Transverse colon (tissue), 4 donors: ENCODE measurements at regions not wholly inside any gene's neighbourhood (a gene's known extent, or its start where the extent isn't known, plus 50 kb on each side); places are given as distances from the start of the nearest gene placed in this dataset.

ENCODE experiments used
- DNase-seq: peaks from one replicate; pipeline ENCODE4 v3.0.0-alpha.2; 2019
- H3K27ac ChIP-seq, 4 donors: fragments of 200-600 bp; sonication (generic); 2 replicates each; pipeline ENCODE4 v1.5.1; 2016 to 2018; ENCODE audit warnings: inconsistent platforms in 4 of 4
- H3K27me3 ChIP-seq: fragments of 200-600 bp; sonication (generic); 2 replicates; pipeline ENCODE4 v1.5.1; 2017; ENCODE audit warnings: inconsistent platforms
- H3K36me3 ChIP-seq, 4 donors: fragments of 200-600 bp; sonication (generic); 2 replicates each; pipeline ENCODE4 v1.5.1; 2017 to 2019; ENCODE audit warnings: inconsistent platforms in 4 of 4
- H3K4me1 ChIP-seq, 4 donors: fragments of 200-600 bp; sonication (generic); 2 replicates each; pipeline ENCODE4 v1.5.1; 2017 to 2020; ENCODE audit warnings: inconsistent platforms in 4 of 4
- H3K4me3 ChIP-seq, 4 donors: fragments of 200-600 bp; sonication (generic); 1 replicate in 1 of 4; 2 replicates in 3 of 4; pipeline versions ENCODE4 v1.5.1 to v1.6.1; 2017 to 2019; ENCODE audit warnings: inconsistent platforms in 4 of 4
- H3K9me3 ChIP-seq, 2 donors: fragments of 200-600 bp; sonication (generic); 2 replicates each; pipeline ENCODE4 v1.5.1; 2017 to 2019; ENCODE audit warnings: inconsistent platforms in 2 of 2
- EP300 ChIP-seq: sonication (generic); formaldehyde crosslinking; IDR thresholded peaks from one replicate; pipeline ENCODE4 v1.6.1; 2017; ENCODE audit warnings: antibody characterized with exemption, low read depth
- POLR2A ChIP-seq: fragments of 450-650 bp; IDR thresholded peaks from one replicate; pipeline ENCODE4 v1.6.1; 2016; ENCODE audit warnings: antibody characterized with exemption, mild to moderate bottlenecking, moderate library complexity
- POLR2AphosphoS5 ChIP-seq, 3 donors: sonication (generic); formaldehyde crosslinking; IDR thresholded peaks; one replicate each; pipeline ENCODE4 v1.6.1; 2016; ENCODE audit warnings: antibody characterized with exemption in 3 of 3
- WGBS, 2 donors: methylation state at CpG; one replicate each; pipeline ENCODE4 v1.1.5; 2018; ENCODE audit warnings: low coverage in 1 of 2; 5-methylcytosine and 5-hydroxymethylcytosine counted together
- in situ Hi-C, 4 donors: fragments of 200-750 bp; cut with MboI; loops; one replicate each; pipeline versions ENCODE4 v1.15.0 to v1.15.1; 2017; ENCODE audit warnings: low sequenced_read_pairs in 3 of 4, low pct_ligation_motif_present in 1 of 4, low pct_unique_long_range_greater_than_20kb in 1 of 4
- intact Hi-C: fragments of 100-400 bp; cut with DNase I; formaldehyde crosslinking; loops from one replicate; pipeline ENCODE4 v1.15.1; 2023; ENCODE audit warnings: low total_unique reads
- TF ChIP-seq, protein P1 (sequence below), 5 experiments: fragments of 200-600 bp in 3 of 5; fragments of 450-650 bp in 2 of 5; sonication (generic) in 3 of 5; IDR thresholded peaks; 1 replicate in 2 of 5; 2 replicates in 3 of 5; pipeline ENCODE4 v1.5.1; 2016 to 2017; ENCODE audit warnings: antibody characterized with exemption in 5 of 5, inconsistent platforms in 3 of 5, mild to moderate bottlenecking in 2 of 5, moderate library complexity in 1 of 5

DNA sequence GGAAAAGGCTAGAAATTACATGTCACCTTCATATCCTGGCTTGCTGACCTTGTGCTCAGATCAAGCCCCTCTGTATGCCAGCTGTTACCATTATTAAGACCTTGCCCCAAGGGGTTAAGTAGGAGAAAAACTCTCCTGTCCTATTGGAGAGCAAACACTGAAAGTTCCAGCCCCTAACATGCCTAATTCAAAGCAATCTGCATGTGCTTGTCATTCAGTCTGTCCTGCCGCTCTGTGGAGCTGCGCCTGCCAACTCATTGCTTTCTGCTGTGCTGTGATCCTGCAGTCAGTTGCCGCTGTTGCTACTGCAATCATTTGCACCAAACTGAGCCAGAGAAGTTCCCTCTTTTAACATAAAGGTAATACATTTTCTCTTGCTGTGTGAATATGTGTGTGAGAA is 113.4 kb downstream of the DISP1 start:
- peak; percentile 30 for DNase-seq
- WGBS, 2 donors, result 16 to 51% methylated on average over 3 of the region's 3 CpGs
- no peaks in the 10 kb centered on the region for H3K9me3 ChIP-seq
- H3K4me3 ChIP-seq, result peak overlapping the region in 2 of 4 donors; percentile 0 to 22
- peaks cover 0 to 14% (median 5%) of the 10 kb centered on the region in 4 donors for H3K4me1 ChIP-seq
- in situ Hi-C loops, result no loop called here
- H3K27me3 ChIP-seq, result no peaks in the 10 kb centered on the region
- TF ChIP-seq POLR2AphosphoS5 (IDR thresholded peaks at IDR 0.05) (peak in 2 of 3 donors; percentile 9 to 26), EP300 (no peak)
- intact Hi-C loops, result no loop called here
- H3K27ac ChIP-seq, result peak overlapping the region in 2 of 4 donors; percentile 54 to 63
- H3K36me3 ChIP-seq, result no peaks in the 10 kb centered on the region

GRCh38 chr1:222930070-222930469 is 115.2 kb downstream of the DISP1 start:
- DNase-seq, result no peak
- peak overlapping the region in 1 of 4 donors; percentile 54 for H3K27ac ChIP-seq
- intact Hi-C loops, result no loop called here
- no peak for TF ChIP-seq POLR2A
- TF ChIP-seq EP300, result no peak
- TF ChIP-seq, protein P1, sequence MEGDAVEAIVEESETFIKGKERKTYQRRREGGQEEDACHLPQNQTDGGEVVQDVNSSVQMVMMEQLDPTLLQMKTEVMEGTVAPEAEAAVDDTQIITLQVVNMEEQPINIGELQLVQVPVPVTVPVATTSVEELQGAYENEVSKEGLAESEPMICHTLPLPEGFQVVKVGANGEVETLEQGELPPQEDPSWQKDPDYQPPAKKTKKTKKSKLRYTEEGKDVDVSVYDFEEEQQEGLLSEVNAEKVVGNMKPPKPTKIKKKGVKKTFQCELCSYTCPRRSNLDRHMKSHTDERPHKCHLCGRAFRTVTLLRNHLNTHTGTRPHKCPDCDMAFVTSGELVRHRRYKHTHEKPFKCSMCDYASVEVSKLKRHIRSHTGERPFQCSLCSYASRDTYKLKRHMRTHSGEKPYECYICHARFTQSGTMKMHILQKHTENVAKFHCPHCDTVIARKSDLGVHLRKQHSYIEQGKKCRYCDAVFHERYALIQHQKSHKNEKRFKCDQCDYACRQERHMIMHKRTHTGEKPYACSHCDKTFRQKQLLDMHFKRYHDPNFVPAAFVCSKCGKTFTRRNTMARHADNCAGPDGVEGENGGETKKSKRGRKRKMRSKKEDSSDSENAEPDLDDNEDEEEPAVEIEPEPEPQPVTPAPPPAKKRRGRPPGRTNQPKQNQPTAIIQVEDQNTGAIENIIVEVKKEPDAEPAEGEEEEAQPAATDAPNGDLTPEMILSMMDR (IDR thresholded peaks at IDR 0.05), result no peak
- no peak for TF ChIP-seq POLR2AphosphoS5 (IDR thresholded peaks at IDR 0.05)
- H3K36me3 ChIP-seq, result no peaks in the 10 kb centered on the region
- H3K27me3 ChIP-seq, result no peaks in the 10 kb centered on the region
- in situ Hi-C loops, result no loop called here
- H3K4me1 ChIP-seq, result peaks cover 0 to 14% (median 3%) of the 10 kb centered on the region in 4 donors
- H3K9me3 ChIP-seq, result no peaks in the 10 kb centered on the region
- H3K4me3 ChIP-seq, result no peak overlapping the region

- TF ChIP-seq, protein P1 (IDR thresholded peaks at IDR 0.05), result no peak
- no peak for TF ChIP-seq POLR2AphosphoS5 (IDR thresholded peaks at IDR 0.05)
- TF ChIP-seq POLR2A, result no peak
- TF ChIP-seq EP300, result no peak
- in situ Hi-C loops, result no loop called here
- Histone ChIP-seq H3K36me3 (no peaks in the 10 kb centered on the region), H3K9me3 (no peaks in the 10 kb centered on the region), H3K27me3 (no peaks in the 10 kb centered on the region), H3K4me3 (no peak overlapping the region), H3K4me1 (peaks cover 0 to 14% (median 3%) of the 10 kb centered on the region in 4 donors), H3K27ac (peak overlapping the region in 2 of 4 donors; percentile 15 to 54)
- 88% methylated on average over 1 of the region's 1 CpG; no CpG with 5 or more reads in 1 of the 2 donors for WGBS, 2 donors
- DNase-seq, result no peak
- intact Hi-C loops, result no loop called here
Measured at GRCh38 chr1:222931023-222931422, 116.2 kb downstream of the DISP1 start.

DNA sequence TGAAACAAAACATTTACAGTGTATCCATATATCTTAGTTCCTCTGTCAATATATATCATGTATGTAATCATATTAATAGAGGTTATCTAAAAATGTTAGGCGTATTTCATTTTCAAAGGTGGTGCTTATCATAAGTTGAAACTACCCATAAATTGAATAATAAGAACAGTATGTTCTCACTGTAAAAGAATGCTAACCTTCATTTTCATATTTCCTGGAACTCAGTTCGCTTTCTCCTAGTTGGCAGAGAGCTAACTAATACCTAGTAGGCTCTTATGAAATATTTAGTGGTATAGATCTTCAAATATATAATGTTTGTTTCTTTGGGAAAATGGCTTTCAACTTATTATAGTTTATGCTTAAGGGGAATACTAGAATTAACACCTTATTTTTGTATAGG is 118.4 kb downstream of the DISP1 start:
- Histone ChIP-seq H3K4me3 (no peak overlapping the region), H3K27me3 (no peaks in the 10 kb centered on the region), H3K9me3 (no peaks in the 10 kb centered on the region), H3K27ac (no peak overlapping the region), H3K4me1 (peaks cover 0 to 5% (median 1%) of the 10 kb centered on the region in 4 donors), H3K36me3 (no peaks in the 10 kb centered on the region)
- TF ChIP-seq, protein P1 (IDR thresholded peaks at IDR 0.05), result no peak
- TF ChIP-seq POLR2AphosphoS5 (IDR thresholded peaks at IDR 0.05) (no peak), EP300 (no peak), POLR2A (no peak)
- in situ Hi-C loops (no loop called here), intact Hi-C loops (no loop called here)
- DNase-seq, result no peak
- 89 to 93% methylated on average over 2 of the region's 2 CpGs for WGBS, 2 donors

GRCh38 chr1:222935239-222935900 is 120.5 kb downstream of the DISP1 start:
- no peaks in the 10 kb centered on the region for H3K27me3 ChIP-seq
- in situ Hi-C loops, result no loop called here
- H3K4me1 ChIP-seq, result no peaks in the 10 kb centered on the region
- peak; percentile 61 for TF ChIP-seq EP300
- peak in 2 of 3 donors; percentile 31 to 74 for TF ChIP-seq POLR2AphosphoS5 (IDR thresholded peaks at IDR 0.05)
- TF ChIP-seq, protein P1 (IDR thresholded peaks at IDR 0.05), result no peak
- 87 to 100% methylated on average over 2 to 3 of the region's 3 CpGs for WGBS, 2 donors
- intact Hi-C loops, result no loop called here
- no peak overlapping the region for H3K4me3 ChIP-seq
- H3K9me3 ChIP-seq, result no peaks in the 10 kb centered on the region
- DNase-seq, result no peak
- peak overlapping the region in 2 of 4 donors; percentile 6 to 55 for H3K27ac ChIP-seq
- H3K36me3 ChIP-seq, result no peaks in the 10 kb centered on the region
